OCI-LY7 (cell line): ENCODE measurements at regions not wholly inside any gene's neighbourhood (a gene's known extent, or its start where the extent isn't known, plus 50 kb on each side); places are given as distances from the start of the nearest gene placed in this dataset.

Source experiments
- BruUV-seq: library from RNA; stranded (reverse); fragments of 400-500 nt; replicated peaks from 2 replicates; lab custom pipeline; 2021; lab: Mats Ljungman, UMichigan
- CTCF ChIA-PET: fragments of 300-600 bp; sonication (Branson Sonifier 250); formaldehyde crosslinking; loops from one replicate; lab custom pipeline; 2022; ENCODE audit warnings: antibody characterized with exemption; ENCODE audit not compliant: unreplicated experiment; lab: Charles Lee
- POLR2A ChIA-PET: fragments of 300-600 bp; sonication (Branson Sonifier 250); formaldehyde crosslinking; loops from one replicate; lab custom pipeline; 2022; ENCODE audit warnings: antibody characterized with exemption; lab: Charles Lee
- DNase-seq: peaks from one replicate; pipeline ENCODE4 v3.0.0-alpha.2; 2015; ENCODE audit warnings: low spot score
- H2AFZ ChIP-seq: fragments of 200-600 bp; sonication (generic), shearing (Covaris generic); 2 replicates; pipeline ENCODE4 v1.6.1; 2014; ENCODE audit warnings: mild to moderate bottlenecking, antibody characterized with exemption, low read length, moderate library complexity
- H3K27ac ChIP-seq: fragments of 200-600 bp; sonication (generic); 2 replicates; pipeline ENCODE4 v1.5.1; 2014; ENCODE audit warnings: mixed run types, low read depth, mild to moderate bottlenecking, moderate library complexity, low read length, inconsistent platforms; ENCODE audit not compliant: poor library complexity, severe bottlenecking
- H3K36me3 ChIP-seq: fragments of 200-600 bp; sonication (generic); 2 replicates; pipeline ENCODE4 v1.6.1; 2014; ENCODE audit warnings: mild to moderate bottlenecking, antibody characterized with exemption, low read length, moderate library complexity, mixed read lengths; ENCODE audit not compliant: insufficient read depth
- H3K4me1 ChIP-seq: fragments of 200-600 bp; sonication (generic); 2 replicates; pipeline ENCODE4 v1.5.1; 2014; ENCODE audit warnings: mild to moderate bottlenecking, low read length; ENCODE audit not compliant: insufficient read depth, poor library complexity, severe bottlenecking
- H3K4me2 ChIP-seq: fragments of 200-600 bp; sonication (generic); 2 replicates; pipeline ENCODE4 v1.6.1; 2014; ENCODE audit warnings: mild to moderate bottlenecking, low read length
- H3K4me3 ChIP-seq: fragments of 200-600 bp; sonication (generic); 2 replicates; pipeline ENCODE4 v1.5.1; 2014; ENCODE audit warnings: mild to moderate bottlenecking, low read depth, low read length; ENCODE audit not compliant: poor library complexity, severe bottlenecking
- H3K79me2 ChIP-seq: fragments of 200-600 bp; sonication (generic); 2 replicates; pipeline ENCODE4 v1.6.1; 2016; ENCODE audit warnings: low read depth, mild to moderate bottlenecking, low read length, moderate library complexity, mixed read lengths; ENCODE audit not compliant: insufficient read depth
- H3K9me2 ChIP-seq: fragments of 200-600 bp; sonication (generic); 2 replicates; pipeline ENCODE4 v1.6.1; 2016; ENCODE audit warnings: mild to moderate bottlenecking, low read length, mixed read lengths; ENCODE audit not compliant: insufficient read depth
- H3K9me3 ChIP-seq: fragments of 200-600 bp; sonication (generic); 2 replicates; pipeline ENCODE4 v1.6.1; 2014; ENCODE audit warnings: mild to moderate bottlenecking, mixed run types, low read length, mixed read lengths
- H4K20me1 ChIP-seq: fragments of 200-600 bp; sonication (generic); 2 replicates; pipeline ENCODE4 v1.6.1; 2014; ENCODE audit warnings: mild to moderate bottlenecking, antibody characterized with exemption, low read length, moderate library complexity, mixed read lengths; ENCODE audit not compliant: insufficient read depth
- CTCF ChIP-seq: fragments of 200-600 bp; sonication (generic); conservative IDR thresholded peaks from 2 replicates; pipeline ENCODE4 v1.5.1; 2014; ENCODE audit warnings: mild to moderate bottlenecking, antibody characterized with exemption, low read length, moderate library complexity, mixed read lengths
- EZH2phosphoT487 ChIP-seq: fragments of 200-600 bp; sonication (generic); IDR thresholded peaks from 2 replicates; pipeline ENCODE4 v1.6.1; 2018; ENCODE audit warnings: low read depth, borderline replicate concordance, mild to moderate bottlenecking, mixed run types, antibody characterized with exemption, low read length, moderate library complexity, mixed read lengths
- intact Hi-C: fragments of 100-400 bp; cut with micrococcal nuclease; formaldehyde crosslinking; loops from one replicate; pipeline ENCODE4 v1.10.0; 2022; ENCODE audit not compliant: unreplicated experiment

- POLR2A ChIA-PET: no interaction called here
- TF ChIP-seq CTCF (no peak), EZH2phosphoT487 (no peak)
- Histone ChIP-seq H3K79me2 (no peaks in the 10 kb centered on the region), H4K20me1 (no peaks in the 10 kb centered on the region), H2AFZ (no peak overlapping the region), H3K4me2 (no peak overlapping the region), H3K36me3 (no peaks in the 10 kb centered on the region), H3K27ac (no peak overlapping the region), H3K9me3 (no peaks in the 10 kb centered on the region), H3K9me2 (no peaks in the 10 kb centered on the region), H3K4me3 (no peak overlapping the region), H3K4me1 (no peaks in the 10 kb centered on the region)
- intact Hi-C loops: no loop called here
- no TSS peak for BruUV-seq
- CTCF ChIA-PET: interaction anchor here (0.6 kb wide), 1 partner anchor 41 kb away, joined by 3 read pairs; no protein-coding TSS in a partner anchor
- no peak for DNase-seq
Measured at GRCh38 chr2:15023221-15023620, 390.7 kb downstream of the LRATD1 start.

- Histone ChIP-seq H3K27ac (no peak overlapping the region), H3K79me2 (no peaks in the 10 kb centered on the region), H4K20me1 (no peaks in the 10 kb centered on the region), H2AFZ (no peak overlapping the region), H3K36me3 (no peaks in the 10 kb centered on the region), H3K9me2 (no peaks in the 10 kb centered on the region), H3K4me2 (no peak overlapping the region), H3K4me1 (no peaks in the 10 kb centered on the region), H3K4me3 (no peak overlapping the region), H3K9me3 (no peaks in the 10 kb centered on the region)
- DNase-seq: no peak
- ChIA-PET CTCF (no interaction called here), POLR2A (no interaction called here)
- BruUV-seq: no TSS peak
- intact Hi-C loops: no loop called here
- no peak for TF ChIP-seq EZH2phosphoT487
- no peak for TF ChIP-seq CTCF
Measured at GRCh38 chr2:15028406-15028805, 395.9 kb downstream of the LRATD1 start.

- DNase-seq: peak; percentile 13
- no peak overlapping the region for H3K4me2 ChIP-seq
- no peaks in the 10 kb centered on the region for H3K36me3 ChIP-seq
- intact Hi-C loops: no loop called here
- no peaks in the 10 kb centered on the region for H4K20me1 ChIP-seq
- no peak overlapping the region for H3K4me3 ChIP-seq
- ChIA-PET POLR2A (interaction anchor here (0.6 kb wide), 2 partner anchors 544 to 970 kb away, joined by 3 to 6 read pairs; no protein-coding TSS in a partner anchor), CTCF (no interaction called here)
- H3K4me1 ChIP-seq: no peaks in the 10 kb centered on the region
- no peaks in the 10 kb centered on the region for H3K9me3 ChIP-seq
- H3K27ac ChIP-seq: no peak overlapping the region
- BruUV-seq: no TSS peak
- H3K79me2 ChIP-seq: no peaks in the 10 kb centered on the region
- no peak for TF ChIP-seq EZH2phosphoT487
- TF ChIP-seq CTCF: peak; percentile 34; the same call in 1 of the 2 replicates
- H3K9me2 ChIP-seq: no peaks in the 10 kb centered on the region
- no peak overlapping the region for H2AFZ ChIP-seq
Measured at GRCh38 chr2:15031745-15032240, 399.3 kb downstream of the LRATD1 start.
